ENCODE measurements at regions not wholly inside any gene's neighbourhood (a gene's known extent, or its start where the extent isn't known, plus 50 kb on each side); places are given as distances from the start of the nearest gene placed in this dataset.

DNA sequence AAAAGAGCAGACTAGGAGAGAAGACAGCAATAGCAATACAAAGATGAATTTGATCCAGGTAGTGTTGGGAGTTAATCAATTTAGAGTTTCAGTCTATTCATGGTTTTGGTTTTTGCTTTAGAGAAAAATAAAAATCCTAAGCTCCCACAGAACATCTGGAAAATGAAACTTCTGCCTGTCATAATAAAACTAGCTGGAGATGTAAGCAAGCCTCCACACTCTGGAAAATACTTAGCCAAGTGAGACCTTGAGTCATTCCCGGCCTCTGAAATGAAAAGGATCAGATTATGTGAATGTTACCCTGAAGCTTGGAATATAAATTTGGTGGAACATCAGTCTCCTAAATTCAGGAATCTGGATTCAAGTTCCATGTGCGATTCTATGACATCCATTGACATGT, 485.6 kb upstream of the SPRED2 start:
- H3K27ac ChIP-seq (replicated peaks), result no peak overlapping the region
- H3K27me3 ChIP-seq (ENCODE audit: insufficient read depth, poor library complexity, severe bottlenecking), result peaks cover 2% of the 10 kb centered on the region
- DNase-seq (ENCODE audit: low read depth in 1 of 2, low spot score in 1 of 2), result no peak
- TF ChIP-seq SPI1 (IDR thresholded peaks at IDR 0.05; ENCODE audit: borderline replicate concordance, low read depth), result no peak
- no peak for TF ChIP-seq POLR2AphosphoS5 (IDR thresholded peaks at IDR 0.05; ENCODE audit: low read depth)
- TF ChIP-seq GABPA (IDR thresholded peaks at IDR 0.05; ENCODE audit: low read depth), result no peak
- TF ChIP-seq, protein P1, sequence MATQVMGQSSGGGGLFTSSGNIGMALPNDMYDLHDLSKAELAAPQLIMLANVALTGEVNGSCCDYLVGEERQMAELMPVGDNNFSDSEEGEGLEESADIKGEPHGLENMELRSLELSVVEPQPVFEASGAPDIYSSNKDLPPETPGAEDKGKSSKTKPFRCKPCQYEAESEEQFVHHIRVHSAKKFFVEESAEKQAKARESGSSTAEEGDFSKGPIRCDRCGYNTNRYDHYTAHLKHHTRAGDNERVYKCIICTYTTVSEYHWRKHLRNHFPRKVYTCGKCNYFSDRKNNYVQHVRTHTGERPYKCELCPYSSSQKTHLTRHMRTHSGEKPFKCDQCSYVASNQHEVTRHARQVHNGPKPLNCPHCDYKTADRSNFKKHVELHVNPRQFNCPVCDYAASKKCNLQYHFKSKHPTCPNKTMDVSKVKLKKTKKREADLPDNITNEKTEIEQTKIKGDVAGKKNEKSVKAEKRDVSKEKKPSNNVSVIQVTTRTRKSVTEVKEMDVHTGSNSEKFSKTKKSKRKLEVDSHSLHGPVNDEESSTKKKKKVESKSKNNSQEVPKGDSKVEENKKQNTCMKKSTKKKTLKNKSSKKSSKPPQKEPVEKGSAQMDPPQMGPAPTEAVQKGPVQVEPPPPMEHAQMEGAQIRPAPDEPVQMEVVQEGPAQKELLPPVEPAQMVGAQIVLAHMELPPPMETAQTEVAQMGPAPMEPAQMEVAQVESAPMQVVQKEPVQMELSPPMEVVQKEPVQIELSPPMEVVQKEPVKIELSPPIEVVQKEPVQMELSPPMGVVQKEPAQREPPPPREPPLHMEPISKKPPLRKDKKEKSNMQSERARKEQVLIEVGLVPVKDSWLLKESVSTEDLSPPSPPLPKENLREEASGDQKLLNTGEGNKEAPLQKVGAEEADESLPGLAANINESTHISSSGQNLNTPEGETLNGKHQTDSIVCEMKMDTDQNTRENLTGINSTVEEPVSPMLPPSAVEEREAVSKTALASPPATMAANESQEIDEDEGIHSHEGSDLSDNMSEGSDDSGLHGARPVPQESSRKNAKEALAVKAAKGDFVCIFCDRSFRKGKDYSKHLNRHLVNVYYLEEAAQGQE (IDR thresholded peaks at IDR 0.05; ENCODE audit: insufficient replicate concordance, low read depth), result no peak
- no peak for TF ChIP-seq CTCF (IDR thresholded peaks at IDR 0.05; ENCODE audit: insufficient read depth, low read length)
- H3K4me3 ChIP-seq (replicated peaks; ENCODE audit: insufficient read depth, low read length), result no peak overlapping the region

DNA sequence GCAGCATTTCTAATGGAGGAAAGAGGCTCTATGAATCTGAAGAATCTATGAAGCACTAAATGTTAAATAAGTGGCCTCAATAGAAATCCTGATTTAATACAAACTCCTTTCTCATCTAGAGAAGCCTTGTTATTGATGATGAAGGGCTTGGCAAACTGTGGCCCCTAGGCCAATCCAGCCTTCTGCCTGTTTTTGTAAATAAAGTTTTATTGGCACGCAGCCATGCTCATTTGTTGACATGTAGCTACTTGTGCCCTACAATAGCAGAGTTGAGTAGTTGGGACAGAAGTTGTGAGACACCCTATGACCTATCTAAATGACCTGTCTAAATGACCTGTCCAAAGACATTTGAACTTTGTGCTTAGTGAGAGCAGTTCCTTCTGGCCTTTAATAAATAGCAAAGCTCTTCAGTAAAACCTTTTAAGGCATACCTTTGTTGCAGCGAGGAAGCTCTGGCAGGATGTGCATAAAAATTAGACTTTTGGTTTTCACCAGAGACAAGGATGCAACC, 484.4 kb upstream of the SPRED2 start:
- TF ChIP-seq GABPA (IDR thresholded peaks at IDR 0.05; ENCODE audit: low read depth) (no peak), SPI1 (IDR thresholded peaks at IDR 0.05; ENCODE audit: borderline replicate concordance, low read depth) (no peak), CTCF (IDR thresholded peaks at IDR 0.05; ENCODE audit: insufficient read depth, low read length) (no peak), POLR2AphosphoS5 (IDR thresholded peaks at IDR 0.05; ENCODE audit: low read depth) (no peak)
- TF ChIP-seq, protein P1 (IDR thresholded peaks at IDR 0.05; ENCODE audit: insufficient replicate concordance, low read depth), result no peak

GRCh38 chr2:65916177-65916576, 483.8 kb upstream of the SPRED2 start:
- peaks cover 2% of the 10 kb centered on the region for H3K27me3 ChIP-seq (ENCODE audit: insufficient read depth, poor library complexity, severe bottlenecking)
- H3K27ac ChIP-seq (replicated peaks), result no peak overlapping the region
- H3K4me3 ChIP-seq (replicated peaks; ENCODE audit: insufficient read depth, low read length), result no peak overlapping the region
- TF ChIP-seq SPI1 (IDR thresholded peaks at IDR 0.05; ENCODE audit: borderline replicate concordance, low read depth) (no peak), CTCF (IDR thresholded peaks at IDR 0.05; ENCODE audit: insufficient read depth, low read length) (no peak), GABPA (IDR thresholded peaks at IDR 0.05; ENCODE audit: low read depth) (no peak), POLR2AphosphoS5 (IDR thresholded peaks at IDR 0.05; ENCODE audit: low read depth) (no peak)
- TF ChIP-seq, protein P1 (IDR thresholded peaks at IDR 0.05; ENCODE audit: insufficient replicate concordance, low read depth), result no peak
- no peak for DNase-seq (ENCODE audit: low read depth in 1 of 2, low spot score in 1 of 2)

More for the DNA sequence above, 484.4 kb upstream of the SPRED2 start:
- Histone ChIP-seq H3K4me3 (replicated peaks; ENCODE audit: insufficient read depth, low read length) (no peak overlapping the region), H3K27me3 (ENCODE audit: insufficient read depth, poor library complexity, severe bottlenecking) (peaks cover 2% of the 10 kb centered on the region), H3K27ac (replicated peaks) (no peak overlapping the region)
- no peak for DNase-seq (ENCODE audit: low read depth in 1 of 2, low spot score in 1 of 2)

Data from HL-60 (cell line).